ENCODE measurements at regions not wholly inside any gene's neighbourhood (a gene's known extent, or its start where the extent isn't known, plus 50 kb on each side); places are given as distances from the start of the nearest gene placed in this dataset.
"Not testable (repeated sequence)": the region's sequence is repeated elsewhere in the genome, so short reads cannot be mapped to it uniquely, and the experiment has no call there.

- DNase-seq: no peak
Measured at GRCh38 chr11:122220321-122220720, 104.3 kb upstream of the BLID start.

DNA sequence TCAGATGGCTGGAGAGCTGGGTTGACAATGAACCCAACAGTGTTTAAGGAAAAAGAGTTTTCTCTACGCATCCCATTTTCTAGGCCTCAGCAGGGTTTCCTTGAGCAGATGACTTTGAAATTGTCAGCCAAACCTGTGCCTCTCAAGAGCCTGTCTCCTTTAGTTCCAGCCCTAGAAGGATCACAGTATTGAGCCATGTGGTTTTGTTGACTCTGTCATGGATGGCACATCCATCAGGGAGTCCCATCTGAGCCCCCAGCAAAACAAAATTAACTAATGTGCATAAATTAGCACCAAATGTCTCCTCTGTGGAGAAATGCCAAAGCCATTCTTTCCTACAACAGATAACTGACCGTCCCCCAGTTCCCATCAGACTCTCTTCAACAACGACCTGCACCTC is 103.8 kb upstream of the BLID start:
- no peak for DNase-seq

GRCh38 chr11:122215244-122215992 is 99.4 kb upstream of the BLID start:
- DNase-seq: peak; percentile 58

GRCh38 chr11:122214567-122214966 is 98.6 kb upstream of the BLID start:
- no peak for DNase-seq

GRCh38 chr11:122214080-122214479 is 98.1 kb upstream of the BLID start:
- DNase-seq: no peak

- DNase-seq: no peak
Measured at GRCh38 chr11:122213171-122213570, 97.2 kb upstream of the BLID start.

DNA sequence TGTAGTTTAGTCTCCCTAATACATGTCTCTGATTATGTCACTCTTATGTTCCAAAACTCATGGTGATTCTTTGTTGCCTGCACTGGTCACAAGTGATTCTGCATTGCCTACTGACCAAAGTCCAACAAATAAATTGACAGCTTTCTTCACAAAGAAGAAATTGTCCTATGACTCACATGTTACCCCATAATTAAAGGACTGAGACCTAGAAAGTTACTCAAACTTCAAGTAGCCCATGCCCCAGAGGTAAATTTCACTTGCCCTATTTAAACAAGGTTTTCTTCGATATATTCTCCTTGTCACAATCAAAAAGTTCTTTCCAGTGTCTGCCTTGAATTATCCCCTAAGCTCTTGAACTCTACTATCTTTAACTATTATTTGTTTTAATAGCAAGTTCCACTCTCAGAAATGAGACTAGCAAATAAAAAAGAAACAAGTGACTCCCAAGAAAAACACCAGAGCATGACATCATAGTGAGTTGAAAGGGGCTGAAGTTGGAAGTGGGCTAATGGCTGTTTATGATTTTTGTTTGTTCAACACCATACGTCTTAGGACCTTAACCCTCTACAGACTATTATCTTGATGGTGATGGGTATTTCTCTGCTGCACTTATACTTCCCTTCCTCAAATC is 94.5 kb upstream of the BLID start:
- DNase-seq: no peak

GRCh38 chr11:122209619-122210366 is 93.8 kb upstream of the BLID start:
- no peak for DNase-seq

- no peak for DNase-seq
Measured at GRCh38 chr11:122207921-122208764, 92.1 kb upstream of the BLID start.

DNA sequence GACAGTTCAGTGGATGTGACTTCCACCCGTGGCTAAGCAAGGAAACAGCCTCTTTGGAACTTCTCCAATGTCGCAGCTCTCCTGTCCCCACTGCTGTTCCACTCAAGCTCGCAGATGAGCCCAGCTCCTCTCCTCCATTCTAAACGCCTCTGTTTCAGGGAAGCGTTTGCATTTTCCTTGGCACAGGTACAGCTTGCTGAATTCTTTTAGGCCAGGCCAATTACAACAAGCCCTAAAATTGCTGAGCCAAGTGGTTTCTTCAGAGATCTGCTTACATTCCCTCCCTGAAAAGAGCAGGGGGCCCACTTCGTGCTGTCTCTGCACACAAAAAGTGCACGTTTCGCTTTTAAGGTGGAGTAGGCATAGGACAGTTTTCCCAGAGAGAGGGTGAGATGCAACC is 91.5 kb upstream of the BLID start:
- DNase-seq: no peak

DNA sequence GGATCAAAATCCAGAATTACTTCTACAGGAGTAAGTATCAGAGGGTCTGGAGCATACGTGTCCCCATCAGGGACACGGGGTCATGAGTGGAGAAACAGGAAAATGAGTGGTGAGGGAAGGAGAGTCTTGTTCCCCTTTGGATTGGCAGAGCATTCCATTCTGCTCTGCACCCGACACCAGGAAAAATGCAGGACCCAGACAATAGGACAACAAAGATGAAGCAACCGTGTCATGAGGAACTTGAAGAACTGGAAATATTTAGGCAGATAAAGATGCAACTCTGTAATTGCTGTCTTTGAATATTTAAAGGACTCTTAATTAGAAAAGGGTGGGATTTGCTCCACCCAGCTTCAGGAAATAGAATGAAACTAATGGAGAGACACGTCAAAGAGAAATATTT is 89.0 kb upstream of the BLID start:
- no peak for DNase-seq

GRCh38 chr11:122204206-122204605 is 88.2 kb upstream of the BLID start:
- DNase-seq: no peak

GRCh38 chr11:122202951-122203456 is 87.0 kb upstream of the BLID start:
- peak; percentile 72 for DNase-seq

DNA sequence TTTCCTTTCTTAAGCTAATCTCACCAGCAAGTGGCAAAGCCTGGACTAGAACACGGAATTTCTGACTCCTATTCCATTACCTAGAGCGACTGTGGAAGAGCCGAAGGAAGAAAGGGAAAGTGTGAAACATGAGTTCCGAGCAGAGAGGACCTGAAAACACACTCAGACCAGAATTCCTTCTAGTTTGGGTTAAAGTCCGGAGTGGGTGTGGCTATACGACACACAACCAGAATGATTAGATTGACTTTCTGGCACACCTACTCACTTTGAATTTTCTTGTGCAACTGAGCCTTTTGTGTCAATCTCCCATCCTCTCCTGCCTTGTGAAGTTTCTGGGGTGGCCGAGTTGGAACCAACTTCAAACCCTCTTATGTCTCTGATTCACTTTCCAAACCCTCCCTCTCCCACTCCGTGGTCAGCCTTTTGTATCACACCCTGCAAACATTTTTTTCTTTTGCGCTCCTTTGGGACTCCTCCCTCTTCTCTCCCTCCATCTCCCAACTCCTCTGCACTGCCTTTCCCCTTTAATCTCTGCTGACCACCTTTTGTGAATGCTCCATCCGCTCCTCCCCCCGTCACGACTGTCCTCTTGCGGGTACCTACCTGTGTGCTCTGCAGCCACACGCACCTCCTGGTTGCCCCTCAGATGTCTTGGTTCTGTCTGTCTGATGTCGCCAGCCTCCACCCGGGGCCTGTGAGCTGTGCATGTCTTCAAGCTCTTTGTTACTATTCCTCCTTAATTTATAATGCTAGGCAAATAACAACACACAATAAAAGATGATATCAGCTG is 86.3 kb upstream of the BLID start:
- no peak for DNase-seq

DNA sequence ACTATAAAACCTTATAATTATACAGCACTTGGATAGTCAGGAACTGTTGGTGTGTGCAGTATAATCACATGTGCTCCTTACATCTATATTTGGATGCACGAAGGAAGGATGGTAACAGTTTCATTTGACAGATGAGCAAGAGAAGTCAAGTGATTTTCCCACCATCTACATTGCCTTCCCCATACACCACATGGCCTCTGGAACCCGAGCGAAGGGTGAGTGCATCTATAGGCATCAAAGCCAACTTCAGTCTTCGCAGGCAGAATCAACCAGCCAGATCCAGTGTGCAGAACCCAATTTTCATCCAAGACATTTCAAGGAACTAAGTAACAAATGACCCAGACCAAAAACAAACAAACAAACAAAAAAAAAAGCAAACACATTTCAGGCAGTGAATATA is 85.1 kb upstream of the BLID start:
- DNase-seq: no peak

DNA sequence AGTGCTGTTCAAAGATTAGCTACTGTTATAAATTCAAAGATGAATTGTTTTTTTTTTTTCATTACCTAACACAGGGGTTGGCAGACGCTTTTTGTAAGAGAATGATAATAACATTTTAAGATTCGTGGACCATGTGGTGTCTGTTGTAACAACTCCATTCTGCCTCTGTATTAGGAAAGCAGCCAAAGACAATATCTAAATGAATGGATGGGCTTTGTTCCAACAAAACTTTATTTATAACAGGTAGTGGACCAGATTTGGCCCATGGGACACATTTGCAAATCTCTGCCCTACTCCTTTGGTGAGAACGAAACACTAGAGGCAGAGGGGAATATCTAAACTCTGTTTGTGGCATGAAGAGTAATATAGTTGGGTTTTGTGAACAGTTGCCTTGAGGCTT is 83.6 kb upstream of the BLID start:
- DNase-seq: no peak

GRCh38 chr11:122198291-122198983 is 82.4 kb upstream of the BLID start:
- DNase-seq: no peak

DNA sequence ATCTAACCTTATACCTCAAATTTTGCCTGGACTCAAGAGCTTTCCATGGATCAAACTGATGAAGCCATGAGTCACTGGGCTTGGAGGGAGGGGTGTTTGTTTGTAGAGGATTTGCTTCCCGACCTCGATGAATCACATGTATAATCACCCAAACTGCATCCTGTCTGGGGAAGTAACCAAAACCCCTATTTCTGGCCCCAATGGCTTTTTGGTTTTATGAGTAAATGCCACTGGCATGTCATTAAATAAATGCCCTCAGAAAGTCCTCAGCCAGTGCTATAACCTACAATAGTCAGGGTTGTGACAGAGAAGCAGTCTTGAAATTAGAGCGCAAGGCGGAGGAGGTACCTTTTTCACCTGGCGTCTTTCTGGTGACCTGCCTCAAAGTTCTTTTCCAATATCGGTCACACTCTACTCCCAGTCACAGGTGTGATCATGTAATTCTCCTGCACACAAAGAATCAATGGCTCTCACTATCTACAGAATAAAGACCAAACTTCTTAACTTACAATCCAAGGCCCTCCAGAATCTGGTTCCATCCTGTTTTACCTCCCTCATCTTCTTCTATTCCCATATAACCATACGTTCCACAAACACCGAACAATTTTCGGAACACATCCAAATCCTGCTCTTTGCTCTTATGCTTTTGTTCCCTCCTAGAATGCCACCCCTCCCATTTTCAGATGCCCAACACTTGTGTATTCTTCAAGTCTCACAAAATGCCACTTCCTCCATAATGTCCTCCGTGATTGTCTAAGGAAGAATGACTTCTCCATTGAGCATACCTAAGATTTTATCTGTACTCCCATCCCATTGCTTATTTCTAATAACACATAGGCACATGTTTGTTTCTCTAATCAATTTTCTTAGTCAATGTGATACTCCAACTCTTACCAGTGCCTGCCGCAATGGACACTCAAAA is 81.3 kb upstream of the BLID start:
- no peak for DNase-seq

GRCh38 chr11:122195790-122196189 is 79.8 kb upstream of the BLID start:
- DNase-seq: no peak

GRCh38 chr11:122193881-122194480 is 78.0 kb upstream of the BLID start:
- not testable (repeated sequence) for DNase-seq
